ENCODE measurements at regions not wholly inside any gene's neighbourhood (a gene's known extent, or its start where the extent isn't known, plus 50 kb on each side); places are given as distances from the start of the nearest gene placed in this dataset.
A peak's percentile ranks its signal among the peaks of the same experiment; 100 is the strongest.
"Not testable (repeated sequence)": the region's sequence is repeated elsewhere in the genome, so short reads cannot be mapped to it uniquely, and the experiment has no call there.

- DNase-seq (ENCODE audit: low read depth in 2 of 2) = no peak
Observed at GRCh38 chr3:181274025-181274424, 284.5 kb upstream of the DNAJC19 start.

GRCh38 chr3:181267312-181267711 is 277.8 kb upstream of the DNAJC19 start:
- DNase-seq (ENCODE audit: low read depth in 2 of 2) = no peak

GRCh38 chr3:181265750-181266333 is 276.3 kb upstream of the DNAJC19 start:
- DNase-seq (ENCODE audit: low read depth in 2 of 2) = no peak

- no peak for DNase-seq (ENCODE audit: low read depth in 2 of 2)
Observed at GRCh38 chr3:181264486-181264885, 274.9 kb upstream of the DNAJC19 start.

GRCh38 chr3:181253796-181254195 is 264.3 kb upstream of the DNAJC19 start:
- DNase-seq (ENCODE audit: low read depth in 2 of 2) = no peak

- no peak for DNase-seq (ENCODE audit: low read depth in 2 of 2)
Observed at GRCh38 chr3:181252631-181253030, 263.1 kb upstream of the DNAJC19 start.

- no peak for DNase-seq (ENCODE audit: low read depth in 2 of 2)
Observed at GRCh38 chr3:181250714-181251113, 261.2 kb upstream of the DNAJC19 start.

- no peak for DNase-seq (ENCODE audit: low read depth in 2 of 2)
Observed at GRCh38 chr3:181239441-181239840, 249.9 kb upstream of the DNAJC19 start.

- DNase-seq (ENCODE audit: low read depth in 2 of 2) = no peak
Observed at GRCh38 chr3:181230258-181230657, 240.7 kb upstream of the DNAJC19 start.

GRCh38 chr3:181213347-181213746 is 223.8 kb upstream of the DNAJC19 start:
- DNase-seq (ENCODE audit: low read depth in 2 of 2) = no peak

GRCh38 chr3:181212271-181212670 is 222.7 kb upstream of the DNAJC19 start:
- DNase-seq (ENCODE audit: low read depth in 2 of 2) = no peak

GRCh38 chr3:181210275-181210674 is 220.7 kb upstream of the DNAJC19 start:
- peak in 1 of 2 donors; percentile 30 for DNase-seq (ENCODE audit: low read depth in 2 of 2)

- DNase-seq (ENCODE audit: low read depth in 2 of 2) = no peak
Observed at GRCh38 chr3:181189556-181189955, 200.0 kb upstream of the DNAJC19 start.

GRCh38 chr3:181183764-181184163 is 194.2 kb upstream of the DNAJC19 start:
- DNase-seq (ENCODE audit: low read depth in 2 of 2) = no peak

GRCh38 chr3:181183057-181183456 is 193.5 kb upstream of the DNAJC19 start:
- DNase-seq (ENCODE audit: low read depth in 2 of 2) = not testable (repeated sequence)

- DNase-seq (ENCODE audit: low read depth in 2 of 2) = no peak
Observed at GRCh38 chr3:181178991-181179390, 189.5 kb upstream of the DNAJC19 start.

GRCh38 chr3:181176601-181177000 is 187.1 kb upstream of the DNAJC19 start:
- DNase-seq (ENCODE audit: low read depth in 2 of 2) = peak; percentile 32 to 54

GRCh38 chr3:181174676-181175233 is 185.2 kb upstream of the DNAJC19 start:
- no peak for DNase-seq (ENCODE audit: low read depth in 2 of 2)

- no peak for DNase-seq (ENCODE audit: low read depth in 2 of 2)
Observed at GRCh38 chr3:181174022-181174421, 184.5 kb upstream of the DNAJC19 start.

- no peak for DNase-seq (ENCODE audit: low read depth in 2 of 2)
Observed at GRCh38 chr3:181173227-181173626, 183.7 kb upstream of the DNAJC19 start.

GRCh38 chr3:181134873-181135272 is 145.3 kb upstream of the DNAJC19 start:
- no peak for DNase-seq (ENCODE audit: low read depth in 2 of 2)

GRCh38 chr3:181133832-181134231 is 144.3 kb upstream of the DNAJC19 start:
- DNase-seq (ENCODE audit: low read depth in 2 of 2) = no peak

GRCh38 chr3:181105646-181106045 is 116.1 kb upstream of the DNAJC19 start:
- no peak for DNase-seq (ENCODE audit: low read depth in 2 of 2)

- DNase-seq (ENCODE audit: low read depth in 2 of 2) = peak in 1 of 2 donors; percentile 1
Observed at GRCh38 chr3:181103605-181104004, 114.1 kb upstream of the DNAJC19 start.
